H9 (cell line): ENCODE measurements at regions not wholly inside any gene's neighbourhood (a gene's known extent, or its start where the extent isn't known, plus 50 kb on each side); places are given as distances from the start of the nearest gene placed in this dataset.

ENCODE experiments used
- DNase-seq: peaks from one replicate; pipeline ENCODE4 v3.0.0-alpha.2; 2017
- H2AFZ ChIP-seq: one replicate; pipeline ENCODE4 v1.6.1; 2013; ENCODE audit warnings: mild to moderate bottlenecking, low read length, control low read depth, moderate library complexity
- H2AK5ac ChIP-seq: 2 replicates; pipeline ENCODE4 v1.6.1; 2013; ENCODE audit warnings: low read length, control low read depth, mixed read lengths; ENCODE audit not compliant: insufficient read length
- H2BK120ac ChIP-seq: one replicate; pipeline ENCODE4 v1.6.1; 2013; ENCODE audit warnings: low read depth, mild to moderate bottlenecking, low read length, control low read depth, inconsistent platforms; ENCODE audit not compliant: poor library complexity, severe bottlenecking
- H2BK12ac ChIP-seq: 2 replicates; pipeline ENCODE4 v1.6.1; 2013; ENCODE audit warnings: low read length, control low read depth, mixed read lengths, low read depth; ENCODE audit not compliant: insufficient read length
- H2BK15ac ChIP-seq: 2 replicates; pipeline ENCODE4 v1.6.1; 2013; ENCODE audit warnings: low read depth, low read length, control low read depth
- H2BK20ac ChIP-seq: one replicate; pipeline ENCODE4 v1.6.1; 2013; ENCODE audit warnings: low read depth, mild to moderate bottlenecking, low read length, control low read depth, inconsistent platforms; ENCODE audit not compliant: poor library complexity, severe bottlenecking
- H2BK5ac ChIP-seq: 2 replicates; pipeline ENCODE4 v1.6.1; 2013; ENCODE audit warnings: low read length, control low read depth, mixed read lengths; ENCODE audit not compliant: insufficient read length
- H3K14ac ChIP-seq: 2 replicates; pipeline ENCODE4 v1.6.1; 2013; ENCODE audit warnings: low read length, control low read depth; ENCODE audit not compliant: insufficient read depth
- H3K18ac ChIP-seq: 2 replicates; pipeline ENCODE4 v1.6.1; 2013; ENCODE audit warnings: low read depth, mild to moderate bottlenecking, mixed read lengths, low read length, control low read depth; ENCODE audit not compliant: insufficient read length
- H3K23ac ChIP-seq: 2 replicates; pipeline ENCODE4 v1.6.1; 2013; ENCODE audit warnings: low read length, control low read depth, mixed read lengths, low read depth; ENCODE audit not compliant: insufficient read length
- H3K23me2 ChIP-seq: 2 replicates; pipeline ENCODE4 v1.6.1; 2013; ENCODE audit warnings: low read depth, mild to moderate bottlenecking, mixed read lengths, low read length, control low read depth; ENCODE audit not compliant: insufficient read length, poor library complexity, severe bottlenecking
- H3K27ac ChIP-seq: 2 replicates; pipeline ENCODE4 v1.5.1; 2013; ENCODE audit warnings: low read length, control low read depth, mixed read lengths, low read depth; ENCODE audit not compliant: insufficient read length
- H3K27me3 ChIP-seq: 2 replicates; pipeline ENCODE4 v1.6.1; 2013; ENCODE audit warnings: low read length, control low read depth, inconsistent platforms; ENCODE audit not compliant: insufficient read depth
- H3K4ac ChIP-seq: 2 replicates; pipeline ENCODE4 v1.6.1; 2013; ENCODE audit warnings: low read depth, mild to moderate bottlenecking, control low read depth, inconsistent platforms, low read length, moderate library complexity
- H3K4me1 ChIP-seq: 2 replicates; pipeline ENCODE4 v1.6.1; 2013; ENCODE audit warnings: low read length, control low read depth, inconsistent platforms; ENCODE audit not compliant: insufficient read depth
- H3K4me2 ChIP-seq: 2 replicates; pipeline ENCODE4 v1.6.1; 2013; ENCODE audit warnings: low read length, control low read depth, mixed read lengths; ENCODE audit not compliant: insufficient read length, insufficient read depth
- H3K56ac ChIP-seq: 2 replicates; pipeline ENCODE4 v1.6.1; 2013; ENCODE audit warnings: low read depth, mild to moderate bottlenecking, mixed read lengths, low read length, control low read depth; ENCODE audit not compliant: insufficient read length
- H3K79me1 ChIP-seq: 2 replicates; pipeline ENCODE4 v1.6.1; 2013; ENCODE audit warnings: low read depth, mild to moderate bottlenecking, moderate library complexity, low read length, control low read depth, inconsistent platforms; ENCODE audit not compliant: insufficient read depth, poor library complexity, severe bottlenecking
- H3K79me2 ChIP-seq: 2 replicates; pipeline ENCODE4 v1.6.1; 2013; ENCODE audit warnings: low read length, control low read depth, inconsistent platforms; ENCODE audit not compliant: insufficient read depth
- H3K9ac ChIP-seq: 2 replicates; pipeline ENCODE4 v1.6.1; 2013; ENCODE audit warnings: low read length, control low read depth, mixed read lengths; ENCODE audit not compliant: insufficient read length; ENCODE audit errors: extremely low read depth
- H3K9me3 ChIP-seq: one replicate; pipeline ENCODE4 v1.6.1; 2013; ENCODE audit warnings: low read depth, low read length, inconsistent platforms; ENCODE audit not compliant: control insufficient read depth
- H3T11ph ChIP-seq: one replicate; pipeline ENCODE4 v1.6.1; 2013; ENCODE audit warnings: mild to moderate bottlenecking, low read length, control low read depth, inconsistent platforms
- H4K20me1 ChIP-seq: one replicate; pipeline ENCODE4 v1.6.1; 2013; ENCODE audit not compliant: control insufficient read depth, insufficient read length, insufficient read depth
- H4K5ac ChIP-seq: 2 replicates; pipeline ENCODE4 v1.6.1; 2013; ENCODE audit warnings: low read depth, mild to moderate bottlenecking, mixed read lengths, low read length, control low read depth; ENCODE audit not compliant: insufficient read length
- H4K8ac ChIP-seq: replicated peaks from 2 replicates; pipeline ENCODE4 v1.6.1; 2013; ENCODE audit warnings: low read length, control low read depth, mixed read lengths, low read depth; ENCODE audit not compliant: insufficient read length
- H4K91ac ChIP-seq: 2 replicates; pipeline ENCODE4 v1.6.1; 2013; ENCODE audit warnings: low read depth, mild to moderate bottlenecking, moderate library complexity, mixed read lengths, low read length, control low read depth; ENCODE audit not compliant: insufficient read length
- H3K27ac Mint-ChIP-seq, 3 experiments: 2 replicates in 2 of 3; 3 replicates in 1 of 3; pipeline ENCODE4 v1.8.0; 2020 to 2021; ENCODE audit warnings: mixed read lengths in 3 of 3, mild to moderate bottlenecking in 1 of 3, moderate library complexity in 1 of 3
- H3K27me3 Mint-ChIP-seq: 2 replicates; pipeline ENCODE4 v1.8.0; 2021; ENCODE audit warnings: low read depth, mild to moderate bottlenecking, moderate library complexity, mixed read lengths
- H3K36me3 Mint-ChIP-seq, 3 experiments: 2 replicates in 2 of 3; 3 replicates in 1 of 3; pipeline ENCODE4 v1.8.0; 2020 to 2021; ENCODE audit warnings: low read depth in 3 of 3, mixed read lengths in 3 of 3; ENCODE audit not compliant: insufficient read depth in 1 of 3
- H3K4me1 Mint-ChIP-seq, 2 experiments: 2 replicates each; pipeline ENCODE4 v1.8.0; 2020; ENCODE audit warnings: mixed read lengths in 2 of 2
- H3K4me3 Mint-ChIP-seq, 2 experiments: 2 replicates in 1 of 2; 3 replicates in 1 of 2; pipeline ENCODE4 v1.8.0; 2020 to 2021; ENCODE audit warnings: mild to moderate bottlenecking in 2 of 2, mixed read lengths in 2 of 2, moderate library complexity in 1 of 2
- H3K9me3 Mint-ChIP-seq, 2 experiments: 2 replicates in 1 of 2; 3 replicates in 1 of 2; pipeline ENCODE4 v1.8.0; 2020; ENCODE audit warnings: mild to moderate bottlenecking in 2 of 2, mixed read lengths in 2 of 2, moderate library complexity in 1 of 2
- WGBS: extraction: QIAGEN DNeasy Blood & Tissue Kit; methylation state at CpG from one replicate; pipeline ENCODE4 v1.1.7; 2013; ENCODE audit warnings: missing lambda C conversion rate, low lambda C conversion rate, mixed read lengths; ENCODE audit not compliant: insufficient read length; ENCODE audit errors: extremely low coverage; 5-methylcytosine and 5-hydroxymethylcytosine counted together
- TF ChIP-seq, protein P1 (sequence below): fragments of 200-600 bp; sonication (generic); conservative IDR thresholded peaks from 3 replicates; pipeline ENCODE4 v1.8.0; 2021; ENCODE audit warnings: antibody characterized with exemption, mild to moderate bottlenecking

DNA sequence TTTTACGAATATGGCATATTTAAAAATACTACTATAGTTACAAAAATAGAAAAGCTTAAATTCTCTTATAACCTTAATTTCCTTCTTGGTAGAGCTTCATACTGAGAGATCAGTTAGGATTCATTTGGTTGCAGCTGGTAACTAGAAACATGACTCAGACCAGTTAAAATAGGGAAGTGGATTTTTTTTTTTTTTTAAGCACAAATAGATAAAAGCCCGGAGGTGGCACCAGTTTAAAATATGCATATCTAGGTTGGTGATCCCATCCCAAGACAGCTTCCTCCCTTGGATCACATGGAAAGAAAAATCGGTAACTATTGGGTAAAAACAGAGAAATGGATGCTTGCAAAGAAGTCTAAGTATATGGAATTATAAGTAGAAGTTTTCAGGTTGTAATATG is 1634.3 kb downstream of the MAT2B start:
- Histone ChIP-seq H3K9ac (no peak overlapping the region), H3T11ph (no peak overlapping the region), H3K56ac (no peak overlapping the region), H4K91ac (no peak overlapping the region), H3K18ac (no peak overlapping the region), H3K23me2 (no peaks in the 10 kb centered on the region), H3K4ac (no peak overlapping the region), H3K9me3 (no peaks in the 10 kb centered on the region), H4K8ac (no peak overlapping the region), H2BK12ac (no peak overlapping the region), H2BK15ac (no peak overlapping the region), H2AK5ac (no peak overlapping the region), H3K14ac (no peak overlapping the region), H3K23ac (no peak overlapping the region), H4K5ac (no peak overlapping the region), H3K4me2 (no peak overlapping the region), H2BK5ac (no peak overlapping the region), H3K4me1 (no peaks in the 10 kb centered on the region), H3K27me3 (no peaks in the 10 kb centered on the region), H2BK20ac (no peak overlapping the region), H4K20me1 (no peaks in the 10 kb centered on the region), H2AFZ (no peak overlapping the region), H2BK120ac (no peak overlapping the region), H3K79me2 (no peaks in the 10 kb centered on the region), H3K79me1 (no peaks in the 10 kb centered on the region), H3K27ac (no peak overlapping the region)
- no CpG with 5 or more reads among the region's 3 CpGs for WGBS
- Mint-ChIP-seq H3K27ac (no peak overlapping the region), H3K27me3 (no peaks in the 10 kb centered on the region), H3K4me1 (peaks cover 51 to 60% of the 10 kb centered on the region in 2 experiments), H3K36me3 (no peaks in the 10 kb centered on the region), H3K9me3 (no peaks in the 10 kb centered on the region), H3K4me3 (no peak overlapping the region)
- TF ChIP-seq, protein P1, sequence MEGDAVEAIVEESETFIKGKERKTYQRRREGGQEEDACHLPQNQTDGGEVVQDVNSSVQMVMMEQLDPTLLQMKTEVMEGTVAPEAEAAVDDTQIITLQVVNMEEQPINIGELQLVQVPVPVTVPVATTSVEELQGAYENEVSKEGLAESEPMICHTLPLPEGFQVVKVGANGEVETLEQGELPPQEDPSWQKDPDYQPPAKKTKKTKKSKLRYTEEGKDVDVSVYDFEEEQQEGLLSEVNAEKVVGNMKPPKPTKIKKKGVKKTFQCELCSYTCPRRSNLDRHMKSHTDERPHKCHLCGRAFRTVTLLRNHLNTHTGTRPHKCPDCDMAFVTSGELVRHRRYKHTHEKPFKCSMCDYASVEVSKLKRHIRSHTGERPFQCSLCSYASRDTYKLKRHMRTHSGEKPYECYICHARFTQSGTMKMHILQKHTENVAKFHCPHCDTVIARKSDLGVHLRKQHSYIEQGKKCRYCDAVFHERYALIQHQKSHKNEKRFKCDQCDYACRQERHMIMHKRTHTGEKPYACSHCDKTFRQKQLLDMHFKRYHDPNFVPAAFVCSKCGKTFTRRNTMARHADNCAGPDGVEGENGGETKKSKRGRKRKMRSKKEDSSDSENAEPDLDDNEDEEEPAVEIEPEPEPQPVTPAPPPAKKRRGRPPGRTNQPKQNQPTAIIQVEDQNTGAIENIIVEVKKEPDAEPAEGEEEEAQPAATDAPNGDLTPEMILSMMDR: no peak
- no peak for DNase-seq
